ENCODE measurements at regions not wholly inside any gene's neighbourhood (a gene's known extent, or its start where the extent isn't known, plus 50 kb on each side); places are given as distances from the start of the nearest gene placed in this dataset.

GRCh38 chr2:8472545-8473323 is 209.1 kb upstream of the ID2 start:
- POLR2A ChIA-PET, result interaction anchor here (0.8 kb wide), 1 partner anchor 209 kb away, joined by 3 read pairs; no protein-coding TSS in a partner anchor
- Histone ChIP-seq H3K4me3 (ENCODE audit: low read depth, low read length) (no peak overlapping the region), H3K36me3 (ENCODE audit: control insufficient read depth in 2 of 2, insufficient read depth in 1 of 2, low read length in 2 of 2) (no peaks in the 10 kb centered on the region), H3K4me1 (ENCODE audit: control insufficient read depth, insufficient read depth, low read length) (no peaks in the 10 kb centered on the region), H3K27ac (ENCODE audit: extremely low read depth, low read depth, low read length) (no peak overlapping the region), H3K9me3 (ENCODE audit: control insufficient read depth, insufficient read depth, low read depth, low read length) (no peaks in the 10 kb centered on the region)
- CTCF ChIA-PET, result interaction anchor here (0.6 kb wide), 1 partner anchor 151 kb away, joined by 3 read pairs; no protein-coding TSS in a partner anchor
- TF ChIP-seq ZNF404 (tag by site-specific recombination; IDR thresholded peaks at IDR 0.05) (no peak), SP3 (tag by site-specific recombination; IDR thresholded peaks at IDR 0.05) (no peak), ZNF747 (tag by site-specific recombination; IDR thresholded peaks at IDR 0.05) (no peak), ZFHX2 (tag by site-specific recombination; conservative IDR thresholded peaks at IDR 0.05) (no peak), ZNF157 (tag by site-specific recombination; IDR thresholded peaks at IDR 0.05) (no peak), IKZF3 (tag by site-specific recombination; IDR thresholded peaks at IDR 0.05) (no peak), SETDB1 (IDR thresholded peaks at IDR 0.05; ENCODE audit: insufficient read length, low read length) (no peak), ZNF292 (tag by site-specific recombination; IDR thresholded peaks at IDR 0.05; ENCODE audit: borderline replicate concordance, low read depth) (no peak), ZFP41 (tag by site-specific recombination; IDR thresholded peaks at IDR 0.05; ENCODE audit: borderline replicate concordance) (no peak), ZNF670 (tag by site-specific recombination; IDR thresholded peaks at IDR 0.05; ENCODE audit: low read depth) (no peak), OVOL3 (tag by site-specific recombination; IDR thresholded peaks at IDR 0.05) (no peak), REPIN1 (tag by site-specific recombination; IDR thresholded peaks at IDR 0.05; ENCODE audit: low read depth) (no peak), ZNF214 (tag by site-specific recombination; IDR thresholded peaks at IDR 0.05; ENCODE audit: borderline replicate concordance) (no peak), ZIC2 (tag by site-specific recombination; IDR thresholded peaks at IDR 0.05) (no peak), GLI4 (tag by site-specific recombination; IDR thresholded peaks at IDR 0.05) (no peak), TRIM28 (IDR thresholded peaks at IDR 0.05; ENCODE audit: borderline replicate concordance, low read length) (no peak), ZNF335 (tag by site-specific recombination; conservative IDR thresholded peaks at IDR 0.05) (no peak), ZNF624 (tag by site-specific recombination; IDR thresholded peaks at IDR 0.05) (no peak), ZNF324 (tag by site-specific recombination; IDR thresholded peaks at IDR 0.05) (no peak)
- TF ChIP-seq, protein P1, sequence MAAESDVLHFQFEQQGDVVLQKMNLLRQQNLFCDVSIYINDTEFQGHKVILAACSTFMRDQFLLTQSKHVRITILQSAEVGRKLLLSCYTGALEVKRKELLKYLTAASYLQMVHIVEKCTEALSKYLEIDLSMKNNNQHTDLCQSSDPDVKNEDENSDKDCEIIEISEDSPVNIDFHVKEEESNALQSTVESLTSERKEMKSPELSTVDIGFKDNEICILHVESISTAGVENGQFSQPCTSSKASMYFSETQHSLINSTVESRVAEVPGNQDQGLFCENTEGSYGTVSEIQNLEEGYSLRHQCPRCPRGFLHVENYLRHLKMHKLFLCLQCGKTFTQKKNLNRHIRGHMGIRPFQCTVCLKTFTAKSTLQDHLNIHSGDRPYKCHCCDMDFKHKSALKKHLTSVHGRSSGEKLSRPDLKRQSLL (tag by site-specific recombination; IDR thresholded peaks at IDR 0.05), result no peak

DNA sequence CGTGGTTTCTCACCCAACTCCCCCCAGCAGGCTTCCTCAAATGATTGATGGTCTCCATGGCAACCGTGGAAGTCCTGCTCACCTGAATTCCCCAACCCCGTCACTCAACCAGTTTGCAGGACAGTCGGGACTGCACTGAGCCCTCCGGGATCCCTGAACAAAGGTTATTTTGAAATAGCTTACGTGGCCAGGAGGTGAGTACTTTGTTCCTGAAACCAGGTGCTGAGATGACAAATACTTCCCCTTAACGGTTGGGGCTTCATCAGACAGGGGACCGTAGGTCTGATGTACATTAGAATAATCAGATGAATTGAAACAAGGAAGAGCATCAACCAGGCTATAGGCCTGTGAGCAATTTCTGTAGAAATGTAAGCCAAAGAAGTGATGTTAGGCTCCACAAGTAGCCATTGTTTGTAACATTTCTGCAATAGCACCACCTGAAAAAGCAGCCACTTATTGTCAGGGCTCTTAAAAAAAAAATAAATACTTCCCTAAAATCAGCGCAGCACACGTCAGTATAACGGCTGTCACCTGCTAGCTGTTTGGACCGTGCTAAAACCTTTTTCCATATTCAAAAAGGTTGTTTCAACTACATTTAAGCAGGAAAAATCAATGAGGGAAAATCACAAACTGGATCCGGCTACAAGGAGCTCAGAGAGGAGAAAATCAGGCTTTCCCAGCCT is 206.4 kb upstream of the ID2 start:
- H3K4me3 ChIP-seq (ENCODE audit: low read depth, low read length), result no peak overlapping the region
- no peaks in the 10 kb centered on the region for H3K36me3 ChIP-seq (ENCODE audit: control insufficient read depth in 2 of 2, insufficient read depth in 1 of 2, low read length in 2 of 2)
- ChIA-PET CTCF (interaction anchor here (0.6 kb wide), 2 partner anchors 113 to 192 kb away, joined by 3 read pairs; no protein-coding TSS in a partner anchor), POLR2A (no interaction called here)
- no peaks in the 10 kb centered on the region for H3K4me1 ChIP-seq (ENCODE audit: control insufficient read depth, insufficient read depth, low read length)
- H3K9me3 ChIP-seq (ENCODE audit: control insufficient read depth, insufficient read depth, low read depth, low read length), result no peaks in the 10 kb centered on the region
- no peak overlapping the region for H3K27ac ChIP-seq (ENCODE audit: extremely low read depth, low read depth, low read length)
- TF ChIP-seq ZNF169 (tag by site-specific recombination; IDR thresholded peaks at IDR 0.05) (no peak), ZNF433 (tag by site-specific recombination; IDR thresholded peaks at IDR 0.05; ENCODE audit: low read depth) (no peak), ZNF639 (tag by site-specific recombination; IDR thresholded peaks at IDR 0.05) (no peak), ZNF707 (tag by site-specific recombination; IDR thresholded peaks at IDR 0.05) (no peak), ZXDB (tag by site-specific recombination; IDR thresholded peaks at IDR 0.05) (no peak), SP2 (tag by site-specific recombination; IDR thresholded peaks at IDR 0.05) (no peak), ZNF571 (tag by site-specific recombination; IDR thresholded peaks at IDR 0.05) (no peak), ZNF585B (tag by site-specific recombination; IDR thresholded peaks at IDR 0.05) (no peak), ZNF658 (tag by site-specific recombination; IDR thresholded peaks at IDR 0.05) (no peak)
- TF ChIP-seq, protein P2, sequence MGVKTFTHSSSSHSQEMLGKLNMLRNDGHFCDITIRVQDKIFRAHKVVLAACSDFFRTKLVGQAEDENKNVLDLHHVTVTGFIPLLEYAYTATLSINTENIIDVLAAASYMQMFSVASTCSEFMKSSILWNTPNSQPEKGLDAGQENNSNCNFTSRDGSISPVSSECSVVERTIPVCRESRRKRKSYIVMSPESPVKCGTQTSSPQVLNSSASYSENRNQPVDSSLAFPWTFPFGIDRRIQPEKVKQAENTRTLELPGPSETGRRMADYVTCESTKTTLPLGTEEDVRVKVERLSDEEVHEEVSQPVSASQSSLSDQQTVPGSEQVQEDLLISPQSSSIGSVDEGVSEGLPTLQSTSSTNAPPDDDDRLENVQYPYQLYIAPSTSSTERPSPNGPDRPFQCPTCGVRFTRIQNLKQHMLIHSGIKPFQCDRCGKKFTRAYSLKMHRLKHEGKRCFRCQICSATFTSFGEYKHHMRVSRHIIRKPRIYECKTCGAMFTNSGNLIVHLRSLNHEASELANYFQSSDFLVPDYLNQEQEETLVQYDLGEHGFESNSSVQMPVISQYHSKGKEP (tag by site-specific recombination; IDR thresholded peaks at IDR 0.05), result no peak
- TF ChIP-seq, protein P3, sequence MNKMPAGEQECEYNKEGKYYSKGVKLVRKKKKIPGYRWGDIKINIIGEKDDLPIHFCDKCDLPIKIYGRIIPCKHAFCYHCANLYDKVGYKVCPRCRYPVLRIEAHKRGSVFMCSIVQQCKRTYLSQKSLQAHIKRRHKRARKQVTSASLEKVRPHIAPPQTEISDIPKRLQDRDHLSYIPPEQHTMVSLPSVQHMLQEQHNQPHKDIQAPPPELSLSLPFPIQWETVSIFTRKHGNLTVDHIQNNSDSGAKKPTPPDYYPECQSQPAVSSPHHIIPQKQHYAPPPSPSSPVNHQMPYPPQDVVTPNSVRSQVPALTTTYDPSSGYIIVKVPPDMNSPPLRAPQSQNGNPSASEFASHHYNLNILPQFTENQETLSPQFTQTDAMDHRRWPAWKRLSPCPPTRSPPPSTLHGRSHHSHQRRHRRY (tag by site-specific recombination; IDR thresholded peaks at IDR 0.05), result no peak
